GM12878 (cell line): ENCODE measurements at regions not wholly inside any gene's neighbourhood (a gene's known extent, or its start where the extent isn't known, plus 50 kb on each side); places are given as distances from the start of the nearest gene placed in this dataset.

Experiments used
- ATAC-seq: fragments of 200-7000 bp; cut with Tn5 transposase; 3 replicates; pipeline ENCODE4 v1.9.1; 2020; ENCODE audit warnings: mild to moderate bottlenecking, moderate library complexity
- BruUV-seq: library from RNA; stranded (reverse); fragments of 400-500 nt; replicated peaks from 2 replicates; lab custom pipeline; 2021; lab: Mats Ljungman, UMichigan
- CTCF ChIA-PET: fragments of 300-600 bp; sonication (Branson Sonifier 250); formaldehyde crosslinking; extraction: SDS; loops from one replicate; lab custom pipeline; 2021; ENCODE audit warnings: inconsistent platforms; lab: Yijun Ruan, JAX
- POLR2A ChIA-PET: fragments of 350-600 bp; formaldehyde crosslinking; extraction: SDS; loops from one replicate; lab custom pipeline; 2021; ENCODE audit warnings: inconsistent platforms; lab: Charles Lee
- RAD21 ChIA-PET: fragments of 300-600 bp; sonication (Branson Sonifier 250); formaldehyde crosslinking; loops from one replicate; lab custom pipeline; 2023; ENCODE audit warnings: antibody characterized with exemption; ENCODE audit not compliant: unreplicated experiment; lab: Charles Lee
- SMC1A ChIA-PET: fragments of 300-600 bp; sonication (Branson Sonifier 250); formaldehyde crosslinking; loops from one replicate; lab custom pipeline; 2023; ENCODE audit not compliant: unreplicated experiment, uncharacterized antibody; lab: Charles Lee
- DNase-seq: peaks from one replicate; pipeline ENCODE4 v3.0.0-alpha.2; 2011; ENCODE audit warnings: low read depth, low spot score
- FAIRE-seq: peaks from 3 replicates; lab custom pipeline; 2011; peaks lifted over from hg19 to GRCh38; lab: Jason Lieb, UNC
- H2AFZ ChIP-seq: 2 replicates; pipeline ENCODE4 v1.6.0; 2011; ENCODE audit warnings: low read depth, low read length, control low read depth; ENCODE audit not compliant: control insufficient read depth
- H3K27ac ChIP-seq: 2 replicates; pipeline ENCODE4 v1.5.1; 2011; ENCODE audit warnings: control low read depth; ENCODE audit not compliant: control insufficient read depth, insufficient read depth
- H3K27me3 ChIP-seq, 2 experiments: replicated peaks in 1 of 2; 2 replicates each; pipeline versions ENCODE4 v1.6.0 to v1.6.1; 2011; ENCODE audit warnings: low read length in 1 of 2; ENCODE audit not compliant: control insufficient read depth in 2 of 2, insufficient read depth in 2 of 2
- H3K36me3 ChIP-seq, 2 experiments: 2 replicates each; pipeline ENCODE4 v1.5.1; 2011; ENCODE audit warnings: low read length in 1 of 2; ENCODE audit not compliant: control insufficient read depth in 2 of 2, insufficient read depth in 2 of 2
- H3K4me1 ChIP-seq: 2 replicates; pipeline ENCODE4 v1.6.1; 2011; ENCODE audit warnings: mild to moderate bottlenecking, low read length, moderate library complexity, mixed read lengths; ENCODE audit not compliant: control insufficient read depth, insufficient read depth
- H3K4me2 ChIP-seq: 2 replicates; pipeline ENCODE4 v1.6.0; 2011; ENCODE audit warnings: control low read depth; ENCODE audit not compliant: control insufficient read depth, insufficient read depth
- H3K4me3 ChIP-seq: fragments of 200-600 bp; sonication (generic); 2 replicates; pipeline ENCODE4 v1.5.1; 2016
- H3K79me2 ChIP-seq: 2 replicates; pipeline ENCODE4 v1.6.0; 2011; ENCODE audit warnings: low read length; ENCODE audit not compliant: control insufficient read depth, insufficient read depth
- H3K9ac ChIP-seq: 2 replicates; pipeline ENCODE4 v1.8.0; 2011; ENCODE audit warnings: low read length, control low read depth, mixed read lengths; ENCODE audit not compliant: control insufficient read depth, insufficient read depth
- H3K9me3 ChIP-seq: replicated peaks from 3 replicates; pipeline ENCODE4 v1.5.1; 2011; ENCODE audit warnings: mild to moderate bottlenecking, low read length; ENCODE audit not compliant: control insufficient read depth, insufficient read depth
- H4K20me1 ChIP-seq: 2 replicates; pipeline ENCODE4 v1.6.0; 2011; ENCODE audit not compliant: control insufficient read depth, insufficient read depth
- ASH2L ChIP-seq: fragments of 300-600, 200-600 bp; sonication (generic); IDR thresholded peaks from 2 replicates; pipeline ENCODE4 v1.6.1; 2017; ENCODE audit warnings: low read depth, mild to moderate bottlenecking, borderline replicate concordance
- CBFB ChIP-seq: IDR thresholded peaks from 2 replicates; pipeline ENCODE4 v1.6.1; 2016; ENCODE audit warnings: antibody characterized with exemption, low read depth
- CHD4 ChIP-seq: fragments of 200-600 bp; sonication (generic); IDR thresholded peaks from 2 replicates; pipeline ENCODE4 v1.6.1; 2016; ENCODE audit warnings: mild to moderate bottlenecking
- ESRRA ChIP-seq: IDR thresholded peaks from 2 replicates; pipeline ENCODE4 v1.6.1; 2012; ENCODE audit warnings: mild to moderate bottlenecking, low read length, improper control_type of control experiment
- IKZF2 ChIP-seq, 2 experiments: fragments of 450-650 bp; IDR thresholded peaks; 2 replicates each; pipeline ENCODE4 v1.6.1; 2017; ENCODE audit warnings: mild to moderate bottlenecking in 2 of 2, moderate library complexity in 2 of 2
- MYB ChIP-seq: fragments of 150-350 bp; IDR thresholded peaks from 2 replicates; pipeline ENCODE4 v1.6.1; 2014; ENCODE audit warnings: mild to moderate bottlenecking, low read depth, low read length, borderline replicate concordance
- NBN ChIP-seq: fragments of 450-650 bp; IDR thresholded peaks from 2 replicates; pipeline ENCODE4 v1.6.1; 2016
- NR2C2 ChIP-seq: IDR thresholded peaks from 2 replicates; pipeline ENCODE4 v1.6.1; 2011; ENCODE audit warnings: borderline replicate concordance, low read depth; ENCODE audit not compliant: control insufficient read depth, insufficient read length
- PAX8 ChIP-seq: fragments of 450-650 bp; IDR thresholded peaks from 2 replicates; pipeline ENCODE4 v1.6.1; 2017; ENCODE audit warnings: mild to moderate bottlenecking, moderate library complexity
- RCOR1 ChIP-seq: conservative IDR thresholded peaks from 2 replicates; pipeline ENCODE4 v1.6.1; 2012; ENCODE audit warnings: low read depth, low read length, improper control_type of control experiment
- RELA ChIP-seq: fragments of 450-650 bp; IDR thresholded peaks from 2 replicates; pipeline ENCODE4 v1.8.0; 2014; ENCODE audit warnings: borderline replicate concordance; ENCODE audit not compliant: partially characterized antibody
- SIN3A ChIP-seq: IDR thresholded peaks from 2 replicates; pipeline ENCODE4 v1.6.1; 2012; ENCODE audit warnings: low read depth, low read length, improper control_type of control experiment
- SMAD5 ChIP-seq: IDR thresholded peaks from 2 replicates; pipeline ENCODE4 v1.6.1; 2016; ENCODE audit warnings: antibody characterized with exemption, low read depth
- SREBF1 ChIP-seq: IDR thresholded peaks from 2 replicates; pipeline ENCODE4 v1.6.1; 2012; ENCODE audit warnings: mild to moderate bottlenecking, low read length
- SUPT20H ChIP-seq: IDR thresholded peaks from 2 replicates; pipeline ENCODE4 v1.6.1; 2011; ENCODE audit warnings: low read depth, mild to moderate bottlenecking, low read length, moderate library complexity, borderline replicate concordance; ENCODE audit not compliant: control insufficient read depth
- TCF3 ChIP-seq: IDR thresholded peaks from 2 replicates; pipeline ENCODE4 v1.6.1; 2012; ENCODE audit warnings: low read depth, mild to moderate bottlenecking, low read length, borderline replicate concordance; ENCODE audit not compliant: insufficient read depth
- ZBED1 ChIP-seq: IDR thresholded peaks from 2 replicates; pipeline ENCODE4 v1.6.1; 2016; ENCODE audit warnings: borderline replicate concordance
- ZNF24 ChIP-seq: fragments of 450-650 bp; IDR thresholded peaks from 2 replicates; pipeline ENCODE4 v1.6.1; 2017; ENCODE audit warnings: antibody characterized with exemption, mild to moderate bottlenecking
- WGBS: methylation state at CpG from one replicate; pipeline ENCODE4 v1.1.6; 2016; ENCODE audit warnings: low lambda C conversion rate; ENCODE audit not compliant: insufficient replicate concordance, insufficient coverage; ENCODE audit errors: missing lambda C conversion rate; 5-methylcytosine and 5-hydroxymethylcytosine counted together
- in situ Hi-C: fragments of 300-500 bp; cut with MboI; formaldehyde crosslinking; loops from 9 replicates; pipeline ENCODE4 v1.14.3; 2018; ENCODE audit warnings: mixed read lengths
- intact Hi-C: fragments of 100-400 bp; cut with micrococcal nuclease; formaldehyde crosslinking; loops from one replicate; pipeline ENCODE4 v1.14.2; 2022; ENCODE audit not compliant: unreplicated experiment
- TF ChIP-seq, protein P1 (sequence below): fragments of 450-650 bp; IDR thresholded peaks from 2 replicates; pipeline ENCODE4 v1.6.1; 2016; ENCODE audit warnings: mild to moderate bottlenecking, moderate library complexity, borderline replicate concordance

DNA sequence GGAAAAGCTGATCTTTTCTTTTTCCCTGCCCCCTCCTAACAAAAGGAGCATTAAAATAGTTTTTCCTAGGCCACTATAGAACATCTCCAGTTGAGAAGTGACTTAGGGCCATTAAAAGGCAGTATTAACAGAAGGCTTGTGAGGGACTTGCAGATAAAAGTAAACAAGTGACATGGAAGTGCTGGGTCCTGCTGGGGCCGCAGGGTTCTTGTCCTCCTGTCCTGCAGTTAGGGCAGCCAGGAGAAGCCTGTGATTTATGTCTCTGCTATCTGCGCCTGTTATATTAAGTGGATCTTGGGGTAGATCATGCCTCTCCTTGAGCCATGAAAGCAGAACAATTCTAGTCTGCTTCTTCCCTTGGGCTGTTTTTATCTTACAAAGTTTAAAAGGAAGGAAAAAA is 271.4 kb upstream of the C11orf87 start:
- intact Hi-C loops: no loop called here
- ChIA-PET POLR2A (no interaction called here), CTCF (no interaction called here), SMC1A (no interaction called here), RAD21 (no interaction called here)
- DNase-seq (no peak), ATAC-seq (no peak), FAIRE-seq (no peak)
- no TSS peak for BruUV-seq
- in situ Hi-C loops: no loop called here
- no peaks in the 10 kb centered on the region for H3K36me3 ChIP-seq
- H3K27ac ChIP-seq: no peak overlapping the region
- H3K79me2 ChIP-seq: no peaks in the 10 kb centered on the region
- no peak overlapping the region for H3K4me2 ChIP-seq
- 38% methylated on average over 2 of the region's 2 CpGs for WGBS
- no peaks in the 10 kb centered on the region for H3K4me1 ChIP-seq
- no peak overlapping the region for H3K4me3 ChIP-seq
- H3K27me3 ChIP-seq: no peaks in the 10 kb centered on the region
- no peaks in the 10 kb centered on the region for H4K20me1 ChIP-seq
- TF ChIP-seq CHD4: no peak
- TF ChIP-seq ESRRA: no peak
- TF ChIP-seq RCOR1: no peak
- TF ChIP-seq MYB: no peak
- no peak overlapping the region for H2AFZ ChIP-seq
- no peaks in the 10 kb centered on the region for H3K9me3 ChIP-seq
- no peak overlapping the region for H3K9ac ChIP-seq

DNA sequence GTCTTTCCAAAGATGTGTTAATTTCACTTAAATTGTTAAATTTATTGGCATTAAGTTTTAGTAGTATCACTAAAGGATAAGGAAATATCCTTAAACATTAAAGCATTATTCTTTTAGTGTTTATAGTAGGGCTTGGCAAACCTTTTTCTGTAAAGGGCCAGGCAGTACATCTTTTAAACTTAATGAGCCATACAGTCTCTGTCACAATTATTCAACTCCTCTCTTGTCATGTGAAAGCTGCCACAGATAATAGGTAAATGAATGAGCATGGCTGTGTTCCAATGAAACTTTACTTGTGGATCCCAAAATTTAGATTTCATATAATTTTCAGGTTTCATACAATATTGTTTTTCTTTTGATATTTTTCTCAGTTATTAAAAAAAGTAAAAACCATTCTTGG is 268.2 kb upstream of the C11orf87 start:
- RAD21 ChIA-PET: no interaction called here
- no peak overlapping the region for H3K27ac ChIP-seq
- no peaks in the 10 kb centered on the region for H3K9me3 ChIP-seq
- H3K9ac ChIP-seq: no peak overlapping the region
- intact Hi-C loops (no loop called here), in situ Hi-C loops (no loop called here)
- H3K79me2 ChIP-seq: no peaks in the 10 kb centered on the region
- no peak overlapping the region for H3K4me2 ChIP-seq
- H2AFZ ChIP-seq: no peak overlapping the region
- FAIRE-seq: no peak
- no peak for DNase-seq
- BruUV-seq: no TSS peak
- no peaks in the 10 kb centered on the region for H4K20me1 ChIP-seq
- POLR2A ChIA-PET: no interaction called here
- CTCF ChIA-PET: no interaction called here
- no peak overlapping the region for H3K4me3 ChIP-seq
- SMC1A ChIA-PET: no interaction called here
- no peaks in the 10 kb centered on the region for H3K36me3 ChIP-seq
- no peaks in the 10 kb centered on the region for H3K4me1 ChIP-seq
- no peaks in the 10 kb centered on the region for H3K27me3 ChIP-seq
- ATAC-seq: no peak
- no peak for TF ChIP-seq ZNF24
- no peak for TF ChIP-seq ZBED1
- no peak for TF ChIP-seq SIN3A
- no peak for TF ChIP-seq SUPT20H
- TF ChIP-seq CBFB: no peak
- no peak for TF ChIP-seq ASH2L
- no peak for TF ChIP-seq SREBF1
- no peak for TF ChIP-seq SMAD5
- no peak for TF ChIP-seq PAX8
- no peak for TF ChIP-seq IKZF2 (IDR thresholded peaks at IDR 0.05)
- TF ChIP-seq, protein P1, sequence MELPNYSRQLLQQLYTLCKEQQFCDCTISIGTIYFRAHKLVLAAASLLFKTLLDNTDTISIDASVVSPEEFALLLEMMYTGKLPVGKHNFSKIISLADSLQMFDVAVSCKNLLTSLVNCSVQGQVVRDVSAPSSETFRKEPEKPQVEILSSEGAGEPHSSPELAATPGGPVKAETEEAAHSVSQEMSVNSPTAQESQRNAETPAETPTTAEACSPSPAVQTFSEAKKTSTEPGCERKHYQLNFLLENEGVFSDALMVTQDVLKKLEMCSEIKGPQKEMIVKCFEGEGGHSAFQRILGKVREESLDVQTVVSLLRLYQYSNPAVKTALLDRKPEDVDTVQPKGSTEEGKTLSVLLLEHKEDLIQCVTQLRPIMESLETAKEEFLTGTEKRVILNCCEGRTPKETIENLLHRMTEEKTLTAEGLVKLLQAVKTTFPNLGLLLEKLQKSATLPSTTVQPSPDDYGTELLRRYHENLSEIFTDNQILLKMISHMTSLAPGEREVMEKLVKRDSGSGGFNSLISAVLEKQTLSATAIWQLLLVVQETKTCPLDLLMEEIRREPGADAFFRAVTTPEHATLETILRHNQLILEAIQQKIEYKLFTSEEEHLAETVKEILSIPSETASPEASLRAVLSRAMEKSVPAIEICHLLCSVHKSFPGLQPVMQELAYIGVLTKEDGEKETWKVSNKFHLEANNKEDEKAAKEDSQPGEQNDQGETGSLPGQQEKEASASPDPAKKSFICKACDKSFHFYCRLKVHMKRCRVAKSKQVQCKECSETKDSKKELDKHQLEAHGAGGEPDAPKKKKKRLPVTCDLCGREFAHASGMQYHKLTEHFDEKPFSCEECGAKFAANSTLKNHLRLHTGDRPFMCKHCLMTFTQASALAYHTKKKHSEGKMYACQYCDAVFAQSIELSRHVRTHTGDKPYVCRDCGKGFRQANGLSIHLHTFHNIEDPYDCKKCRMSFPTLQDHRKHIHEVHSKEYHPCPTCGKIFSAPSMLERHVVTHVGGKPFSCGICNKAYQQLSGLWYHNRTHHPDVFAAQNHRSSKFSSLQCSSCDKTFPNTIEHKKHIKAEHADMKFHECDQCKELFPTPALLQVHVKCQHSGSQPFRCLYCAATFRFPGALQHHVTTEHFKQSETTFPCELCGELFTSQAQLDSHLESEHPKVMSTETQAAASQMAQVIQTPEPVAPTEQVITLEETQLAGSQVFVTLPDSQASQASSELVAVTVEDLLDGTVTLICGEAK: no peak
- no peak for TF ChIP-seq TCF3
- TF ChIP-seq NBN: no peak
- TF ChIP-seq NR2C2: no peak
- TF ChIP-seq RELA: no peak
